ENCODE measurements at regions not wholly inside any gene's neighbourhood (a gene's known extent, or its start where the extent isn't known, plus 50 kb on each side); places are given as distances from the start of the nearest gene placed in this dataset.

- H3K4me1 Mint-ChIP-seq: peaks cover 1% of the 10 kb centered on the region
- no peak overlapping the region for H3K4me3 Mint-ChIP-seq
- ATAC-seq (no peak), DNase-seq (no peak)
- H3K36me3 Mint-ChIP-seq (ENCODE audit: low read depth): no peaks in the 10 kb centered on the region
- no peak overlapping the region for H3K27ac Mint-ChIP-seq
- no peaks in the 10 kb centered on the region for H3K9me3 Mint-ChIP-seq
- no peaks in the 10 kb centered on the region for H3K27me3 Mint-ChIP-seq
These were observed 274.5 kb downstream of the ADGRA3 start for GRCh38 chr4:22241415-22241814.

- H3K4me1 Mint-ChIP-seq: peaks cover 1% of the 10 kb centered on the region
- DNase-seq: no peak
- H3K36me3 Mint-ChIP-seq (ENCODE audit: low read depth): no peaks in the 10 kb centered on the region
- H3K4me3 Mint-ChIP-seq: no peak overlapping the region
- H3K9me3 Mint-ChIP-seq: no peaks in the 10 kb centered on the region
- no peak overlapping the region for H3K27ac Mint-ChIP-seq
- peaks cover 3% of the 10 kb centered on the region for H3K27me3 Mint-ChIP-seq
- ATAC-seq: no peak
These were observed 275.1 kb downstream of the ADGRA3 start for GRCh38 chr4:22240814-22241213.

DNA sequence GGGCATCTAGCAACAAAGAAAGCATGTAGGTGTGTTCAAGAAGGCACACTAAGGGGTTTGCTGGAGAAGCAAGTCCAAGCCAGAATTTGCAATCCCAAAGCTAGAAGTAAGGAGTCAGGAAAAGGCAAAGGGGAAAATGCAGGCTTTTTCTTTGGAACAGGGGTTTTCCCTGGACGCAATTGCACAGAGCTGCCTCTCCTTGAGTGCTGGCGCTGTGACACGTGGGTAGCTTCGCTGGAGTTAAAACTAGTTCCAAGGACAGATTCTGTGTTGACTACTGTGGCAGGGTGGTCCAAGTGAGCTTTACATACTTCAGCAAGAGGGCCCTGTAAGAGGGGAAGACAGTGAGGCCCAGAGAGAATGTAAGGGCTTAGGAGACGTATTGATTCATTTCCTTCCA is 277.1 kb downstream of the ADGRA3 start:
- no peak for ATAC-seq

GRCh38 chr4:22237846-22238494 is 277.9 kb downstream of the ADGRA3 start:
- Mint-ChIP-seq H3K4me1 (peaks cover 1% of the 10 kb centered on the region), H3K27ac (no peak overlapping the region), H3K36me3 (ENCODE audit: low read depth) (no peaks in the 10 kb centered on the region), H3K9me3 (no peaks in the 10 kb centered on the region), H3K27me3 (peaks cover 3% of the 10 kb centered on the region), H3K4me3 (no peak overlapping the region)
- ATAC-seq (no peak), DNase-seq (no peak)

More for the DNA sequence above, 277.1 kb downstream of the ADGRA3 start:
- Mint-ChIP-seq H3K4me3 (no peak overlapping the region), H3K36me3 (ENCODE audit: low read depth) (no peaks in the 10 kb centered on the region), H3K9me3 (no peaks in the 10 kb centered on the region), H3K4me1 (peaks cover 1% of the 10 kb centered on the region), H3K27me3 (peaks cover 3% of the 10 kb centered on the region), H3K27ac (no peak overlapping the region)
- DNase-seq: no peak

- peaks cover 1% of the 10 kb centered on the region for H3K4me1 Mint-ChIP-seq
- H3K36me3 Mint-ChIP-seq (ENCODE audit: low read depth): no peaks in the 10 kb centered on the region
- peak; percentile 47 for DNase-seq
- H3K27me3 Mint-ChIP-seq: peaks cover 3% of the 10 kb centered on the region
- H3K4me3 Mint-ChIP-seq: no peak overlapping the region
- no peak overlapping the region for H3K27ac Mint-ChIP-seq
- no peak for ATAC-seq
- no peaks in the 10 kb centered on the region for H3K9me3 Mint-ChIP-seq
These were observed 278.6 kb downstream of the ADGRA3 start for GRCh38 chr4:22237155-22237751.

DNA sequence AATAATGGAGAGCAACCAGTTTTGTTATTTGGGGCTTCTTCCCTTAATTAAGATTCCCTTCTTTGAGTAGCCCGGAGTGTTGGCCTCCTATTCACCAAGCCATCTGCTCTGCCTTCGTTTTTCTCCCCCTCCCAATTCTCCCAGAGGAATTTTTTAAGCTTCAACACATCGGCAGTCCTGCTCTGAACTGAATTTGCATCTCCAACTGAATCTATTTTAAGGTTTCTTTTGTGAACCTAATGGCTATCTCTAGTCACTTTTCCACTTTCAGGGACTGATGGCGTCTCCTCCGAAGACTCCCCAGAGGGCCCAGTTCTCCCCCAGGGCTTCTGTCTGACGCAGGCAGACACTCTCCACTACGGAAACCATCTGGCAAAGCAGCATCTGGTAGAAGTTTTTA is 280.2 kb downstream of the ADGRA3 start:
- Mint-ChIP-seq H3K9me3 (no peaks in the 10 kb centered on the region), H3K27me3 (peaks cover 3% of the 10 kb centered on the region), H3K36me3 (ENCODE audit: low read depth) (no peaks in the 10 kb centered on the region), H3K4me3 (no peak overlapping the region), H3K4me1 (peaks cover 1% of the 10 kb centered on the region), H3K27ac (no peak overlapping the region)
- ATAC-seq (no peak), DNase-seq (no peak)

- no peak for DNase-seq
- Mint-ChIP-seq H3K36me3 (ENCODE audit: low read depth) (no peaks in the 10 kb centered on the region), H3K27me3 (peaks cover 3% of the 10 kb centered on the region), H3K9me3 (no peaks in the 10 kb centered on the region), H3K4me1 (peaks cover 1% of the 10 kb centered on the region), H3K4me3 (no peak overlapping the region), H3K27ac (no peak overlapping the region)
- no peak for ATAC-seq
These were observed 282.6 kb downstream of the ADGRA3 start for GRCh38 chr4:22233230-22233629.

GRCh38 chr4:22220965-22221364 is 272.4 kb upstream of the KCNIP4 start:
- Mint-ChIP-seq H3K9me3 (no peaks in the 10 kb centered on the region), H3K36me3 (ENCODE audit: low read depth) (no peaks in the 10 kb centered on the region), H3K27me3 (no peaks in the 10 kb centered on the region), H3K27ac (no peak overlapping the region), H3K4me1 (no peaks in the 10 kb centered on the region), H3K4me3 (no peak overlapping the region)
- ATAC-seq (no peak), DNase-seq (no peak)

DNA sequence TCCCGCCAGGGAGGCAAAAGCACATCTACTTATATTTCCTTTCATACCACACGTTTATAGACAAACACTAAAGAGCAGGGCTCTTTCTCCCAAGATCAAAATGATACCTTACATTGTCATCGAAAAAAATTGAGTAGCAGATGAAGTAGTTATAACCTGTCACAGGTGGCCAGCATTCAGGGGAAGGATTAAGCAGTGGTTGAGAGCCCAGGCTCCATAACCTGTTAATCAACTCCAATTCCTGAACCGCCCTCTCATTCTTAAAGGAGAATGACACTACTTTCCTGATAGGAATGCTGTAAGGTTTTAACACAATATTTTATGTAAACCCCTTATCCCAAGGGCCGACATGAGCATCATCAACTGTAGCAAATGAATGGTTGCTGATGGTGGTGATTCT is 268.9 kb upstream of the KCNIP4 start:
- peaks cover 3% of the 10 kb centered on the region for H3K9me3 Mint-ChIP-seq
- ATAC-seq (no peak), DNase-seq (no peak)
- H3K4me1 Mint-ChIP-seq: no peaks in the 10 kb centered on the region
- no peak overlapping the region for H3K4me3 Mint-ChIP-seq
- no peaks in the 10 kb centered on the region for H3K36me3 Mint-ChIP-seq (ENCODE audit: low read depth)
- H3K27me3 Mint-ChIP-seq: no peaks in the 10 kb centered on the region
- H3K27ac Mint-ChIP-seq: no peak overlapping the region

DNA sequence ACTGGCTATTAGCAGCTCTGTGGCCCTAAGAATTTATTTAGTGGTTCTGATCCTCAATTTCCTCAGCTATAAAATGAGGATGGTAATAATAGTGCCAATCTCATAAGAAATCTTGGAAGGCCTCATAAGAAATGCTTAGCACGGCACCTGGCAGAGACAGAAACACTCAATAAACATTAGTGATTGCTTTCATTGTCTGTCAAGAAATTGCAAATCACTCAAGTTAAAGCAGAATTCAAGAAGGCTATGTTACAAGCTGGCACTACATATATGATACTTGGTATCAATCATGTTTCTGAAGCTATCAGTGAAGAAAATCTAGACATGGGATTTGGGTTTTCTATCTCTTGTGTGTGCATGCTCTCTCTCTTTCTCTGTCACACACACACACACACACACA is 267.7 kb upstream of the KCNIP4 start:
- Mint-ChIP-seq H3K27ac (no peak overlapping the region), H3K4me1 (no peaks in the 10 kb centered on the region), H3K36me3 (ENCODE audit: low read depth) (no peaks in the 10 kb centered on the region), H3K4me3 (no peak overlapping the region), H3K27me3 (no peaks in the 10 kb centered on the region), H3K9me3 (peaks cover 3% of the 10 kb centered on the region)
- DNase-seq: no peak
- ATAC-seq: no peak

GRCh38 chr4:22215084-22215483 is 266.5 kb upstream of the KCNIP4 start:
- ATAC-seq (no peak), DNase-seq (no peak)
- no peak overlapping the region for H3K27ac Mint-ChIP-seq
- H3K4me1 Mint-ChIP-seq: no peaks in the 10 kb centered on the region
- H3K9me3 Mint-ChIP-seq: peaks cover 4% of the 10 kb centered on the region
- H3K27me3 Mint-ChIP-seq: no peaks in the 10 kb centered on the region
- no peaks in the 10 kb centered on the region for H3K36me3 Mint-ChIP-seq (ENCODE audit: low read depth)
- no peak overlapping the region for H3K4me3 Mint-ChIP-seq

GRCh38 chr4:22203711-22204011 is 255.1 kb upstream of the KCNIP4 start:
- no peaks in the 10 kb centered on the region for H3K9me3 Mint-ChIP-seq
- no peak overlapping the region for H3K27ac Mint-ChIP-seq
- H3K27me3 Mint-ChIP-seq: no peaks in the 10 kb centered on the region
- H3K36me3 Mint-ChIP-seq (ENCODE audit: low read depth): no peaks in the 10 kb centered on the region
- ATAC-seq: no peak
- H3K4me3 Mint-ChIP-seq: no peak overlapping the region
- DNase-seq: no peak
- no peaks in the 10 kb centered on the region for H3K4me1 Mint-ChIP-seq

GRCh38 chr4:22202975-22203710 is 254.6 kb upstream of the KCNIP4 start:
- DNase-seq (no peak), ATAC-seq (no peak)
- Mint-ChIP-seq H3K27ac (no peak overlapping the region), H3K27me3 (no peaks in the 10 kb centered on the region), H3K4me1 (no peaks in the 10 kb centered on the region), H3K36me3 (ENCODE audit: low read depth) (no peaks in the 10 kb centered on the region), H3K9me3 (no peaks in the 10 kb centered on the region), H3K4me3 (no peak overlapping the region)

GRCh38 chr4:22202246-22202974 is 253.8 kb upstream of the KCNIP4 start:
- no peak for DNase-seq
- Mint-ChIP-seq H3K9me3 (no peaks in the 10 kb centered on the region), H3K4me1 (no peaks in the 10 kb centered on the region), H3K27ac (no peak overlapping the region), H3K27me3 (no peaks in the 10 kb centered on the region), H3K36me3 (ENCODE audit: low read depth) (no peaks in the 10 kb centered on the region), H3K4me3 (no peak overlapping the region)
- no peak for ATAC-seq

DNA sequence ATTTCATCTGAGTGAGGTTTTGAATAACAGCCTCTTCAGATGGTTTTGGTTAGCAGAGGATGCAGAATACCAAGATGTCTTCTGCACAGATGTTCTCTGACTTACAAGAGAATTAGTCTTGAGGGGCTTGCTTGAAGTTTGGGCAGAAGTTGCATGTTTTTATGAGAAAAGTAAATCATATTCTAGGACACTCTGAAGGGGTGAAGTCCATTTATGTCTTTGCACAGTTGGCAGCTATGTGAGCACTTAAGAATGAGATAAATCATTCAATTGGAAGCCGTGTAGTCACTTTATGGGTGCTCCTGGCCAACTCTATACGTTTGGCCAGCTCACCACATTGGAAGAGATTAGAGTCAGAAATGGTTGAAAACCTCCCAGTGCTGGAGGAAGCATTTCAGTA is 252.7 kb upstream of the KCNIP4 start:
- ATAC-seq: no peak
- no peaks in the 10 kb centered on the region for H3K36me3 Mint-ChIP-seq (ENCODE audit: low read depth)
- H3K4me3 Mint-ChIP-seq: no peak overlapping the region
- peaks cover 4% of the 10 kb centered on the region for H3K9me3 Mint-ChIP-seq
- no peak for DNase-seq
- H3K27ac Mint-ChIP-seq: no peak overlapping the region
- no peaks in the 10 kb centered on the region for H3K27me3 Mint-ChIP-seq
- no peaks in the 10 kb centered on the region for H3K4me1 Mint-ChIP-seq

Data from activated naive CD8-positive, alpha-beta T cell treated with anti-CD3 and anti-CD28 coated beads, Interleukin-2, amount 50 U/mL, for 24 hours (primary cell).